Thyroid gland (tissue), 4 donors: ENCODE measurements at regions not wholly inside any gene's neighbourhood (a gene's known extent, or its start where the extent isn't known, plus 50 kb on each side); places are given as distances from the start of the nearest gene placed in this dataset.

Experiments
- POLR2A ChIP-seq, 2 donors: fragments of 450-650 bp; IDR thresholded peaks; one replicate each; pipeline ENCODE4 v1.6.1; 2017; ENCODE audit warnings: antibody characterized with exemption in 2 of 2, mild to moderate bottlenecking in 2 of 2, moderate library complexity in 1 of 2
- TF ChIP-seq, protein P1 (sequence below), 6 experiments: fragments of 200-600 bp in 3 of 6; fragments of 450-650 bp in 3 of 6; sonication (generic) in 3 of 6; IDR thresholded peaks; one replicate each; pipeline ENCODE4 v1.5.1; 2016 to 2019; ENCODE audit warnings: antibody characterized with exemption in 6 of 6, mild to moderate bottlenecking in 2 of 6, inconsistent platforms in 1 of 6, moderate library complexity in 1 of 6

DNA sequence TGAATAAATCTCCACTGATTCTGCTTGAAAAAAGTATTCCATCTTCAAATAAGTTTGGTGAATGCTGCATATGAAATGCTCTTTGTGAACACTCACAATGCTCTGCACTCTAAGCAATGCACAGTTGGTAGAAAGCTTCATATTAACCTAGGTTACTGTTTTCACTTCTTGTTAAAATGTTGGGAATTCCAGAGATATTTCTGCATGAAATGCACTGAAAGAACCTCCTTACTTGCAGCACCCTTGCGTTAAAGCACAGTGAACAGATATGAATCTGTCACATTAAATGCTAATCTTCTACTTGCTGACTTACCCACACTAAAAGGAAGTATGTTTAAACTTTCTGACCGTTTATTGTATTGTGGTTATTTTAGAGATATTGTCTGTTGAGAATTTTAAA is 584.1 kb upstream of the NUDT12 start:
- TF ChIP-seq, protein P1, sequence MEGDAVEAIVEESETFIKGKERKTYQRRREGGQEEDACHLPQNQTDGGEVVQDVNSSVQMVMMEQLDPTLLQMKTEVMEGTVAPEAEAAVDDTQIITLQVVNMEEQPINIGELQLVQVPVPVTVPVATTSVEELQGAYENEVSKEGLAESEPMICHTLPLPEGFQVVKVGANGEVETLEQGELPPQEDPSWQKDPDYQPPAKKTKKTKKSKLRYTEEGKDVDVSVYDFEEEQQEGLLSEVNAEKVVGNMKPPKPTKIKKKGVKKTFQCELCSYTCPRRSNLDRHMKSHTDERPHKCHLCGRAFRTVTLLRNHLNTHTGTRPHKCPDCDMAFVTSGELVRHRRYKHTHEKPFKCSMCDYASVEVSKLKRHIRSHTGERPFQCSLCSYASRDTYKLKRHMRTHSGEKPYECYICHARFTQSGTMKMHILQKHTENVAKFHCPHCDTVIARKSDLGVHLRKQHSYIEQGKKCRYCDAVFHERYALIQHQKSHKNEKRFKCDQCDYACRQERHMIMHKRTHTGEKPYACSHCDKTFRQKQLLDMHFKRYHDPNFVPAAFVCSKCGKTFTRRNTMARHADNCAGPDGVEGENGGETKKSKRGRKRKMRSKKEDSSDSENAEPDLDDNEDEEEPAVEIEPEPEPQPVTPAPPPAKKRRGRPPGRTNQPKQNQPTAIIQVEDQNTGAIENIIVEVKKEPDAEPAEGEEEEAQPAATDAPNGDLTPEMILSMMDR (IDR thresholded peaks at IDR 0.05), result no peak
- no peak for TF ChIP-seq POLR2A (IDR thresholded peaks at IDR 0.05)
